ENCODE measurements at regions not wholly inside any gene's neighbourhood (a gene's known extent, or its start where the extent isn't known, plus 50 kb on each side); places are given as distances from the start of the nearest gene placed in this dataset.

DNA sequence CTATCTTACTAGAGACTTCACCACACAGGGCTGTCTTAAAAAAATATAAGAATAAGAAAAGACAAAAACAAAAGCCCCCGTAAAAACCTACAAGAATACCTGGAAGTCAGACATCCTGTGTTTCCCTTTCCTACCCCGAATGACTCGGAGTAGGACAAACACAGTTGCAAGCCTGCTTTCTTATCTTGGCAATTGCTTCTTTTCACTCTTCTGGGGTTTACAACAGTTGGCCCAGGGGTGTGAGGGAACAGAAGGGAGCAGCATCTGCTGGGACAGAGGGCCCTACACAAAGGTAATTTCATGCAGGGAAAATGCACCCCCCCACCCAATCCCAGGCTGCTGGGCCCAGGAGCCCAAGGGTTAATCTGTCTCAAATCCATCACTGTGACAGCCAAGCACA, 220.6 kb downstream of the ARHGAP12 start:
- TF ChIP-seq, protein P1, sequence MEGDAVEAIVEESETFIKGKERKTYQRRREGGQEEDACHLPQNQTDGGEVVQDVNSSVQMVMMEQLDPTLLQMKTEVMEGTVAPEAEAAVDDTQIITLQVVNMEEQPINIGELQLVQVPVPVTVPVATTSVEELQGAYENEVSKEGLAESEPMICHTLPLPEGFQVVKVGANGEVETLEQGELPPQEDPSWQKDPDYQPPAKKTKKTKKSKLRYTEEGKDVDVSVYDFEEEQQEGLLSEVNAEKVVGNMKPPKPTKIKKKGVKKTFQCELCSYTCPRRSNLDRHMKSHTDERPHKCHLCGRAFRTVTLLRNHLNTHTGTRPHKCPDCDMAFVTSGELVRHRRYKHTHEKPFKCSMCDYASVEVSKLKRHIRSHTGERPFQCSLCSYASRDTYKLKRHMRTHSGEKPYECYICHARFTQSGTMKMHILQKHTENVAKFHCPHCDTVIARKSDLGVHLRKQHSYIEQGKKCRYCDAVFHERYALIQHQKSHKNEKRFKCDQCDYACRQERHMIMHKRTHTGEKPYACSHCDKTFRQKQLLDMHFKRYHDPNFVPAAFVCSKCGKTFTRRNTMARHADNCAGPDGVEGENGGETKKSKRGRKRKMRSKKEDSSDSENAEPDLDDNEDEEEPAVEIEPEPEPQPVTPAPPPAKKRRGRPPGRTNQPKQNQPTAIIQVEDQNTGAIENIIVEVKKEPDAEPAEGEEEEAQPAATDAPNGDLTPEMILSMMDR (IDR thresholded peaks at IDR 0.05): no peak
- TF ChIP-seq EZH2phosphoT487 (IDR thresholded peaks at IDR 0.05) (no peak), EZH2 (IDR thresholded peaks at IDR 0.05) (no peak)
